ENCODE measurements at regions not wholly inside any gene's neighbourhood (a gene's known extent, or its start where the extent isn't known, plus 50 kb on each side); places are given as distances from the start of the nearest gene placed in this dataset.

GRCh38 chr2:226360658-226361057, 439.0 kb downstream of the IRS1 start (continued):
- TF ChIP-seq ZBTB43 (CRISPR knock-in tag; conservative IDR thresholded peaks at IDR 0.05) (no peak), ZNF12 (CRISPR knock-in tag; IDR thresholded peaks at IDR 0.05) (no peak), MTF1 (CRISPR knock-in tag; IDR thresholded peaks at IDR 0.05) (no peak), CEBPB (IDR thresholded peaks at IDR 0.05; ENCODE audit: borderline replicate concordance, low read depth, low read length) (peak; percentile 43; the same call in 1 of the 2 replicates), GATAD2A (CRISPR knock-in tag; IDR thresholded peaks at IDR 0.05) (peak; percentile 74), E2F1 (CRISPR knock-in tag; IDR thresholded peaks at IDR 0.05) (no peak), ZNF781 (CRISPR knock-in tag; IDR thresholded peaks at IDR 0.05; ENCODE audit: borderline replicate concordance, not compliant biosample characterization) (no peak), JUND (CRISPR knock-in tag; IDR thresholded peaks at IDR 0.05) (no peak), RAD21 (CRISPR knock-in tag; IDR thresholded peaks at IDR 0.05) (no peak), CEBPG (CRISPR knock-in tag; IDR thresholded peaks at IDR 0.05) (peak; percentile 26; the same call in 1 of the 2 replicates), FLYWCH1 (CRISPR knock-in tag; IDR thresholded peaks at IDR 0.05) (no peak), PAWR (CRISPR knock-in tag; IDR thresholded peaks at IDR 0.05; ENCODE audit: borderline replicate concordance) (no peak), ZMYM2 (CRISPR knock-in tag; IDR thresholded peaks at IDR 0.05) (no peak), ZNF251 (CRISPR knock-in tag; IDR thresholded peaks at IDR 0.05) (no peak), MXD3 (CRISPR knock-in tag; IDR thresholded peaks at IDR 0.05) (no peak), ZNF430 (CRISPR knock-in tag; IDR thresholded peaks at IDR 0.05) (no peak), TGIF2 (CRISPR knock-in tag; IDR thresholded peaks at IDR 0.05) (no peak), FOXJ3 (CRISPR knock-in tag; IDR thresholded peaks at IDR 0.05; ENCODE audit: borderline replicate concordance) (0 out of 2 replicates have a peak, but pooled peaks have one; percentile 56), PRPF4 (IDR thresholded peaks at IDR 0.05; ENCODE audit: low read depth, low read length, poor library complexity, severe bottlenecking) (no peak), HNF4A (CRISPR knock-in tag; IDR thresholded peaks at IDR 0.05) (peak; percentile 63)
- TF ChIP-seq, protein P1, sequence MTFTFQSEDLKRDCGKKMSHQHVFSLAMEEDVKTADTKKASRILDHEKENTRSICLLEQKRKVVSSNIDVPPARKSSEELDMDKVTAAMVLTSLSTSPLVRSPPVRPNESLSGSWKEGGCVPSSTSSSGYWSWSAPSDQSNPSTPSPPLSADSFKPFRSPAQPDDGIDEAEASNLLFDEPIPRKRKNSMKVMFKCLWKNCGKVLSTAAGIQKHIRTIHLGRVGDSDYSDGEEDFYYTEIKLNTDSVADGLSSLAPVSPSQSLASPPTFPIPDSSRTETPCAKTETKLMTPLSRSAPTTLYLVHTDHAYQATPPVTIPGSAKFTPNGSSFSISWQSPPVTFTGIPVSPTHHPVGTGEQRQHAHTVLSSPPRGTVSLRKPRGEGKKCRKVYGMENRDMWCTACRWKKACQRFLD (CRISPR knock-in tag; IDR thresholded peaks at IDR 0.05; ENCODE audit: borderline replicate concordance), result no peak
- TF ChIP-seq, protein P2, sequence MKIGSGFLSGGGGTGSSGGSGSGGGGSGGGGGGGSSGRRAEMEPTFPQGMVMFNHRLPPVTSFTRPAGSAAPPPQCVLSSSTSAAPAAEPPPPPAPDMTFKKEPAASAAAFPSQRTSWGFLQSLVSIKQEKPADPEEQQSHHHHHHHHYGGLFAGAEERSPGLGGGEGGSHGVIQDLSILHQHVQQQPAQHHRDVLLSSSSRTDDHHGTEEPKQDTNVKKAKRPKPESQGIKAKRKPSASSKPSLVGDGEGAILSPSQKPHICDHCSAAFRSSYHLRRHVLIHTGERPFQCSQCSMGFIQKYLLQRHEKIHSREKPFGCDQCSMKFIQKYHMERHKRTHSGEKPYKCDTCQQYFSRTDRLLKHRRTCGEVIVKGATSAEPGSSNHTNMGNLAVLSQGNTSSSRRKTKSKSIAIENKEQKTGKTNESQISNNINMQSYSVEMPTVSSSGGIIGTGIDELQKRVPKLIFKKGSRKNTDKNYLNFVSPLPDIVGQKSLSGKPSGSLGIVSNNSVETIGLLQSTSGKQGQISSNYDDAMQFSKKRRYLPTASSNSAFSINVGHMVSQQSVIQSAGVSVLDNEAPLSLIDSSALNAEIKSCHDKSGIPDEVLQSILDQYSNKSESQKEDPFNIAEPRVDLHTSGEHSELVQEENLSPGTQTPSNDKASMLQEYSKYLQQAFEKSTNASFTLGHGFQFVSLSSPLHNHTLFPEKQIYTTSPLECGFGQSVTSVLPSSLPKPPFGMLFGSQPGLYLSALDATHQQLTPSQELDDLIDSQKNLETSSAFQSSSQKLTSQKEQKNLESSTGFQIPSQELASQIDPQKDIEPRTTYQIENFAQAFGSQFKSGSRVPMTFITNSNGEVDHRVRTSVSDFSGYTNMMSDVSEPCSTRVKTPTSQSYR (CRISPR knock-in tag; IDR thresholded peaks at IDR 0.05; ENCODE audit: borderline replicate concordance), result no peak
- TF ChIP-seq, protein P3, sequence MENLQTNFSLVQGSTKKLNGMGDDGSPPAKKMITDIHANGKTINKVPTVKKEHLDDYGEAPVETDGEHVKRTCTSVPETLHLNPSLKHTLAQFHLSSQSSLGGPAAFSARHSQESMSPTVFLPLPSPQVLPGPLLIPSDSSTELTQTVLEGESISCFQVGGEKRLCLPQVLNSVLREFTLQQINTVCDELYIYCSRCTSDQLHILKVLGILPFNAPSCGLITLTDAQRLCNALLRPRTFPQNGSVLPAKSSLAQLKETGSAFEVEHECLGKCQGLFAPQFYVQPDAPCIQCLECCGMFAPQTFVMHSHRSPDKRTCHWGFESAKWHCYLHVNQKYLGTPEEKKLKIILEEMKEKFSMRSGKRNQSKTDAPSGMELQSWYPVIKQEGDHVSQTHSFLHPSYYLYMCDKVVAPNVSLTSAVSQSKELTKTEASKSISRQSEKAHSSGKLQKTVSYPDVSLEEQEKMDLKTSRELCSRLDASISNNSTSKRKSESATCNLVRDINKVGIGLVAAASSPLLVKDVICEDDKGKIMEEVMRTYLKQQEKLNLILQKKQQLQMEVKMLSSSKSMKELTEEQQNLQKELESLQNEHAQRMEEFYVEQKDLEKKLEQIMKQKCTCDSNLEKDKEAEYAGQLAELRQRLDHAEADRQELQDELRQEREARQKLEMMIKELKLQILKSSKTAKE (CRISPR knock-in tag; IDR thresholded peaks at IDR 0.05; ENCODE audit: borderline replicate concordance), result no peak
